Activated T-cell treated with anti-CD3 and anti-CD28 coated beads, Interleukin-2, amount 50 U/mL, for 72 hours (primary cell): ENCODE measurements at regions not wholly inside any gene's neighbourhood (a gene's known extent, or its start where the extent isn't known, plus 50 kb on each side); places are given as distances from the start of the nearest gene placed in this dataset.
"Not testable (repeated sequence)": the region's sequence is repeated elsewhere in the genome, so short reads cannot be mapped to it uniquely, and the experiment has no call there.

ENCODE experiments used
- ATAC-seq, 2 donors: fragments of 150-1000 bp; cut with Tn5 transposase; replicated peaks in 1 of 2; 2 replicates each; pipeline ENCODE4 v1.10.0; 2021; ENCODE audit warnings: moderate library complexity in 2 of 2, mild to moderate bottlenecking in 1 of 2
- DNase-seq, 2 donors: peaks; one replicate each; pipeline ENCODE4 v3.0.0; 2021 to 2022; ENCODE audit warnings: mixed read lengths in 1 of 2
- H3K27ac Mint-ChIP-seq: one replicate; pipeline ENCODE4 v1.8.0; 2022; ENCODE audit warnings: mild to moderate bottlenecking, moderate library complexity, mixed read lengths
- H3K27me3 Mint-ChIP-seq: one replicate; pipeline ENCODE4 v1.8.0; 2022; ENCODE audit warnings: low read depth, mixed read lengths
- H3K36me3 Mint-ChIP-seq, 2 donors: one replicate each; pipeline ENCODE4 v1.8.0; 2022; ENCODE audit warnings: mixed read lengths in 2 of 2, mild to moderate bottlenecking in 1 of 2; ENCODE audit not compliant: insufficient read depth in 2 of 2
- H3K4me1 Mint-ChIP-seq: one replicate; pipeline ENCODE4 v1.8.0; 2022; ENCODE audit warnings: low read depth, mixed read lengths
- H3K4me3 Mint-ChIP-seq, 2 donors: one replicate each; pipeline ENCODE4 v1.8.0; 2022; ENCODE audit warnings: mild to moderate bottlenecking in 2 of 2, mixed read lengths in 2 of 2, moderate library complexity in 2 of 2
- H3K9me3 Mint-ChIP-seq, 2 donors: one replicate each; pipeline ENCODE4 v1.8.0; 2022; ENCODE audit warnings: mixed read lengths in 2 of 2

DNA sequence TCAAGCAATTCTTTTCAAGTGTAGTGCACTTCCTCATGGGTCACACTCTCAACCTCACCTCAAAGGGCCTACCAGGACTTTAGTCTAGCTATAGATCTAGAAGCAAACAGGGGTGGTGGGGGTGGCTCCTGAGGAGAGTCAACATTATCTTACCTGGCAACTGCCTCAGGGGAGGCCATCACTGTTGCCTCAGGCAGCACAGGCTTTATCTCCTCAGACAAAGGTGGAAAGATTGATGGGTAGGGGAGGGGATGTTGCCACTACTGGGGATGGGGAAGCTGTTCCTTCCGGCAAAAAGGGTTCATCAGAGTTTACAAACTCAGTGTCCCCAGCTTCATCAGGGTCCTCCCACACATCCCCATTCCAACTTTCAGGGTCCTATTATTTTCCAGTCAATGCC is 87.4 kb upstream of the CYRIA start:
- not testable (repeated sequence) for ATAC-seq, H3K4me1 Mint-ChIP-seq, H3K9me3 Mint-ChIP-seq, H3K4me3 Mint-ChIP-seq, DNase-seq, H3K27ac Mint-ChIP-seq, H3K36me3 Mint-ChIP-seq
- H3K27me3 Mint-ChIP-seq, result peaks cover 32% of the 10 kb centered on the region

DNA sequence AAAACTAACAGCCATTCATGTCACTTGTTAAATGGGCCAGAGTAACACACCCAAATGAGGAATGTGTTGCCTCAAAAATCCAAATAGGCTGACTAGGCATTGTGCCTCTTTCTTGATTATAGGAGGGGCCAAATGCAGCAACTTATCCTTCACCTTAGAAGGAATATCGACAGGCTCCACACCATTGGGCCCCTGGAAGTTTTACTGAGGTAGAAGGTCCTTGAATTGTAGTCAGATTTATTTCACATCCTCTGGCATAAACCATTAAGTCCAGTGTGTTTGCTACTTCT is 85.2 kb upstream of the CYRIA start:
- DNase-seq, H3K9me3 Mint-ChIP-seq, H3K36me3 Mint-ChIP-seq, H3K4me3 Mint-ChIP-seq, H3K27ac Mint-ChIP-seq, ATAC-seq: not testable (repeated sequence)
- H3K27me3 Mint-ChIP-seq, result peaks cover 16% of the 10 kb centered on the region
- peaks cover 25% of the 10 kb centered on the region for H3K4me1 Mint-ChIP-seq

DNA sequence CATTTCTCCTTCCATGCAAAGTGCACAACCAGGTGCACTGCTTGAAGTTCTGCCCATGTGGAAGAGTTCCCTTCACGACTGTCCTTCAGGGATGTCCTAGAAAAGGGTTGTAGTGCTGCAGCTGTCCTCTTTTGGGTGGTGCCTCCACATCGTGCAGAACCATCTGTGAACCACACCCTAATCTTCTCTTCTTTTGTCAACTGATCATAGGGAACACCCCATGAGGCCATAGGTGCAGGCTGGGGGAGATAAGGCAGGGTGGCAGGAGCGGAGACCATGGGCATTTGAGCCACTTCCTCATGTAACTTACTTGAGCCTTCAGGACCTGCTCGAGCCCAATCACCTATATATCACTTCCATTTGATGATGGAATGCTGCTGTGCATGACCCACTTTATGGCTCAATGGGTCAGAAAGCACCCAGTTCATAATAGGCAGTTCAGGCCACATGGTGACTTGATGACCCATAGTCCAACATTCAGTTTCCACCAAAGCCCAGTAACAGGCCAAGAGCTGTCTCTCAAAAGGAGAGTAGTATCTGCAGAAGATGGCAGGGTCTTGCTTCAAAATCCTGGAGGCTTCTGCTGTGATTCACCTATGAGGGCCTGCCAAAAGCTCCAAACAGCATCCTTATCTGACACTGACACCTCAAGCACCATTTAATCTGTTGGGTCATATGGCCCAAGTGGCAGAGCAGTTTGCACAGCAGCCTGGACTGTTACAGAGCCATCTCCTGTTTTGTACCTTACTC is 84.7 kb upstream of the CYRIA start:
- Mint-ChIP-seq H3K9me3 (no peaks in the 10 kb centered on the region), H3K27me3 (peaks cover 16% of the 10 kb centered on the region), H3K4me1 (peaks cover 31% of the 10 kb centered on the region), H3K36me3 (no peaks in the 10 kb centered on the region), H3K27ac (no peak overlapping the region), H3K4me3 (no peak overlapping the region)
- DNase-seq (no peak), ATAC-seq (no peak)

DNA sequence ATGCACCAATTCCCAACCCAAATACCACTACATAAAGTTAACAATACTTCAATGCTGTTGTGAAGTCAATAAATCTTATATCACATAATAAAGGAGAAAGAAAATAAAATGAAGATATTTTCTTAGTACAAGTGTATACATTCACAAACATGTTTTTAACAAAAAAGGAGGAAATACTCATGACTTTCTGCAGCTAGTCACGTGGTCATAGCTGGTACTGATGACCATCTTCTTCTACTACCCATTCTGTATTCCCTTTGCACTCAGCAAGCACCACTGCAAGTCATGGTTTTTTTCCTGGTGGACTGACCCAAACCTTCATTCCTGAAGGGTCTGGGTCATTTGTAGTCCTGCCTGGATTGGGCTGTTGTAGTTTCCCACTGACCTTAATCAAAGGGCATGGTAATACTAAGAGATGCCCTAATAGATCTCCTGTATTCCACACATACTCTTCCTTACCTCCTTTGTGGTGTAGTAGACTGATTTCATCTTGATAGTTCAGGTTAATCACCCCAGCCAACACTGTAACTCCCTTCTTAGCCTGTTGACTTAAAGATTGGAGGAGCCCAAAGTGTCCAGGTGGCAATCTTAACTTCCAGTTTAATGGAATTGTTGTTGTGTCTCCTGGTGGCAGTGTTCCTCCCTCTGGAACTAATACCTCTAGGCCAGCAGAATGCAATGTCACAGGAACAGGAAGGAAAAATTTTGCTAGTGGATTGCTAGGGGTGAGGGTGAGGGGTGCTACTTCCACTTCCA is 83.1 kb upstream of the CYRIA start:
- not testable (repeated sequence) for H3K36me3 Mint-ChIP-seq, H3K27ac Mint-ChIP-seq, ATAC-seq, H3K4me3 Mint-ChIP-seq, H3K9me3 Mint-ChIP-seq, DNase-seq
- H3K27me3 Mint-ChIP-seq, result peaks cover 16% of the 10 kb centered on the region
- peaks cover 35% of the 10 kb centered on the region for H3K4me1 Mint-ChIP-seq

DNA sequence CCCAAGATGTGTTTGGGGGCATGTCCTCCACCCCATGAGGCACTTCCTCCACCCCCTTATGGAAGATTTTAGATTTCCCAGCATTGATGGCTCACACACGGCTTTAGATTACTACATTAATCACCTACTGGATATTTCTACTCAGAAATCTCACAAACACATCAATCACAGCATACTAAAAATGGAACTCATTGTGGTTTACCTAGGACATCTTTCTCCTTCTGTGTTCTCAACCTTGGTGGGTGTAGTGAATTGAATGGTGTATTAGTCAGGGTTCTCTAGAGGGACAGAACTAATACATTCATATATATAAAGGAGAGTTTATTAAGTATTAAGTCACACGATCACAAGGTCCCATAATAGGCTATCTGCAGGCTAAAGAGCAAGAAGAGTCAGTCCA is 82.1 kb upstream of the CYRIA start:
- no peaks in the 10 kb centered on the region for H3K9me3 Mint-ChIP-seq
- DNase-seq (peak in 1 of 2 donors; percentile 24), ATAC-seq (peak; percentile 79 to 80)
- peak overlapping the region; percentile 60 to 69 for H3K4me3 Mint-ChIP-seq
- H3K27me3 Mint-ChIP-seq, result peaks cover 19% of the 10 kb centered on the region
- H3K4me1 Mint-ChIP-seq, result peaks cover 35% of the 10 kb centered on the region
- peak overlapping the region; percentile 75 for H3K27ac Mint-ChIP-seq
- no peaks in the 10 kb centered on the region for H3K36me3 Mint-ChIP-seq

DNA sequence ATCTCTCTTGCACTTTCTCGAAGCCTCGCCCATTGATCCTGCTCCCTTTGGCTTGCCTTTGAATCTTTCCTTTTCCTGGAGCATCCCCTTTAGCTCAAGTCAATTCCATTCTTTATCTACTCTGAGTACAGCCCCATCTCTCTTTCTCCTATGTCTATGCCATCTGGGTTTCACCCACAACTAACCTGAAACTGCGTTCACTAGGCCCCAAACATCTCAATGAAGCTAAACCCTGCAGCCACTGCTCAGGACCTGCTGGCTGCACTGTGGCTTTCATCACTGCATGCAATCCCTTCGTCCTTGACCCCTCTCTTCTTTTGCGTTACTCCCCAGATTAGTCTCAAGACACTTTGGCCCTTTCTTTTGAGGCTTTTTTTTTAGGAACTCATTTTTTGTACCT is 81.6 kb upstream of the CYRIA start:
- Mint-ChIP-seq H3K4me3 (peak overlapping the region; percentile 60 to 69), H3K9me3 (no peaks in the 10 kb centered on the region), H3K36me3 (no peaks in the 10 kb centered on the region), H3K27ac (peak overlapping the region; percentile 75), H3K4me1 (peaks cover 35% of the 10 kb centered on the region), H3K27me3 (peaks cover 19% of the 10 kb centered on the region)
- DNase-seq (peak in 1 of 2 donors; percentile 15), ATAC-seq (peak; percentile 48)

DNA sequence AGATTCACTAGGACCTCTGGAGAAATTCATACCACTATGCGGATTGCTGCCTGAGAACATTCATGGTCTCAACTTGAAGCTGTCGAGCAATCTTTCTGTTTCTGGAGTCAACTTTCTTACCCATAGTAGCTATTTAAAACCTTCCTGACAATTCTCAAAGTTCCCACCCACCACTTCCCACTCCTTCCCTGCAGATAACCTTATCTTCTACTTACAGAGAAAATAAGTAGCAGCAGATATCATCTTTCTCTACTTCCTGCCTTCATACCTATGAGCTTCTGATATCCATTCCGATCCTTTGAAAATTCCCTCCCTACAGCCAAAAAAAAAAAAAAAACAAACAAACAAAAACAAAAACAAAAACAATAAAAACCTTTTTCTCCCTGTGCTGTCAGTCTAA is 81.2 kb upstream of the CYRIA start:
- H3K36me3 Mint-ChIP-seq, result no peaks in the 10 kb centered on the region
- H3K9me3 Mint-ChIP-seq, result no peaks in the 10 kb centered on the region
- no peak for DNase-seq
- ATAC-seq, result no peak
- H3K27me3 Mint-ChIP-seq, result peaks cover 19% of the 10 kb centered on the region
- peak overlapping the region; percentile 60 to 69 for H3K4me3 Mint-ChIP-seq
- H3K4me1 Mint-ChIP-seq, result peaks cover 35% of the 10 kb centered on the region
- H3K27ac Mint-ChIP-seq, result no peak overlapping the region

DNA sequence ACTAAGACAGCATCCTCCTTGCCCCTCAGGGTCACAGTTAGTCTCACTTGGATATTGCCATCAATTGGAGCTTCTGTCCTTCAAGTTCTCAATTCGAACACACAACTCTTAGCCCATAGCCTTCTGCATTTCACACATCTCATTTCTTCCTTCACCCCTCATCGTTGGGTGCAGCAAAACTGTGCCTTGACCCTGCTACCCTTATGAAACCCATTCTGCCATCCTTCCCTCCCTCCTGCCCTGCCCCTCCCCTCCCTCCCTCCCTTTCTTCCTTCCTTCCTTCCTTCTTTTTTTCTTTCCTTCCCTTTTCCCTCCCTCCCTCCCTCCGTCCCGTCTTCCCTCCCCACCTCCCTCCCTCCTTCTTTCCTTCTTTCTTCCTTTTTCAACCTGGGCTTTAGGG is 80.7 kb upstream of the CYRIA start:
- Mint-ChIP-seq H3K27ac (no peak overlapping the region), H3K36me3 (no peaks in the 10 kb centered on the region), H3K9me3 (no peaks in the 10 kb centered on the region), H3K4me1 (peaks cover 35% of the 10 kb centered on the region), H3K4me3 (peak overlapping the region; percentile 60 to 66), H3K27me3 (peaks cover 24% of the 10 kb centered on the region)
- no peak for ATAC-seq
- DNase-seq, result no peak

DNA sequence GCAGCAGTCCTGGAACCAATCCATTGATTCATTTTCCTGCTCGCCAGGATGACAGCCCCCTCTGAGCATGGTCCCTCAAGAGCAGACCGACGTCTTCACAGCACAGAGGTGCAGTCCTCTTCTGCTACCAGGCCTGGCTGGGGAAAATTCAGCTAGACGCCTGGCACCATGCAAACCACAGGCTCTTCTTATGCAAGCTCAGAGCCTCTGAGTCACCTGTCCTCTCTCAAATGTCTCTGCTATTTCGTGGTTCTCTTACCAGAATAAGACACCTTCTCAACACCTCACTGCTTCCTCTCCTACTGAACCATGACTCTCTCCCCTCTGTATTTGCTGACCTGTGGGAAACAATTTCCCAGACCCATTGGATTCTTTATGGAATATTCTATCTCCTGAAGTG is 79.8 kb upstream of the CYRIA start:
- peak; percentile 78 to 82 for ATAC-seq
- Mint-ChIP-seq H3K27ac (no peak overlapping the region), H3K27me3 (peaks cover 26% of the 10 kb centered on the region), H3K4me3 (peak overlapping the region in 1 of 2 donors; percentile 66), H3K36me3 (no peaks in the 10 kb centered on the region), H3K4me1 (peaks cover 35% of the 10 kb centered on the region), H3K9me3 (no peaks in the 10 kb centered on the region)
- peak; percentile 36 to 60 for DNase-seq

DNA sequence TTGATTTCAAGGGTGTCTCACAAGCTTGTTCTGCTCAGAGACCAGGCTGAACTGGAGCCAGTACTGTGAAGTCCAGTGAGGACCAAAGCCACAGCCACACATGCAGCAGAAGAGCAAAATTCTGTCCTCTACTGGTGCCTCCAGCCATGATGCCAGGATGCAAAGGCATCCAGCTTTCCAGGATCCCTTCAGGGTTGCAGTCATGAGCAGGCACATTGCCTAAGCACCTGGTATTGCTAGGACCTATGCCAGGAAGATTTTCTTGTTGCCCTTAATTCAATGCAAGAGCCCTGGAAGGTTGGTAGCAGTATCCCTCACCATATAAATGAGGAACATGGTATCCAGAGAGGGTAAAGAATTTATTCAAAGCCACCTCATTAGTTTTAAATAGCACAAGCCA is 78.9 kb upstream of the CYRIA start:
- DNase-seq (no peak), ATAC-seq (no peak)
- Mint-ChIP-seq H3K27ac (no peak overlapping the region), H3K4me3 (no peak overlapping the region), H3K36me3 (no peaks in the 10 kb centered on the region), H3K9me3 (no peaks in the 10 kb centered on the region), H3K27me3 (peaks cover 34% of the 10 kb centered on the region), H3K4me1 (peaks cover 35% of the 10 kb centered on the region)

DNA sequence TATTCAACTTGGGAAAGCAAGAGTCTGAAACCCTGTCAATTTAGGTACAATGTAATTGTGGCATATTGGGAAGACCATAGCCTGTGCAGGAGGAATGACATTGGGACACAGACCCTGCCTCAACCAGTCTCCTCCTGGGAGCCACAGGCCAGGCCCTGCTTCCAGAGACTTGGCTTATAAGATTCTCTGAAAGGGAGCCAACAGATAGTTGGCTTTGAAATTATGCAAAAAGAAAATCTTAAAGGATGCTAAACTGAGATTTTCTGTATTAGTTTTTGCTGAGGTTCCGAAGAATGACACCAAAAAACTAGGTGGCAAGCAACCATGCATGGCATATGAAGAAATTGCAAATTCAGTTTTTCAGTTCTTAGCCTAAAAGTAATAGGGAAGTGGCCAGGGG is 76.4 kb upstream of the CYRIA start:
- H3K9me3 Mint-ChIP-seq, result no peaks in the 10 kb centered on the region
- H3K27me3 Mint-ChIP-seq, result peaks cover 40% of the 10 kb centered on the region
- no peak for DNase-seq
- no peak overlapping the region for H3K27ac Mint-ChIP-seq
- peaks cover 21% of the 10 kb centered on the region for H3K4me1 Mint-ChIP-seq
- no peaks in the 10 kb centered on the region for H3K36me3 Mint-ChIP-seq
- ATAC-seq, result no peak
- no peak overlapping the region for H3K4me3 Mint-ChIP-seq

DNA sequence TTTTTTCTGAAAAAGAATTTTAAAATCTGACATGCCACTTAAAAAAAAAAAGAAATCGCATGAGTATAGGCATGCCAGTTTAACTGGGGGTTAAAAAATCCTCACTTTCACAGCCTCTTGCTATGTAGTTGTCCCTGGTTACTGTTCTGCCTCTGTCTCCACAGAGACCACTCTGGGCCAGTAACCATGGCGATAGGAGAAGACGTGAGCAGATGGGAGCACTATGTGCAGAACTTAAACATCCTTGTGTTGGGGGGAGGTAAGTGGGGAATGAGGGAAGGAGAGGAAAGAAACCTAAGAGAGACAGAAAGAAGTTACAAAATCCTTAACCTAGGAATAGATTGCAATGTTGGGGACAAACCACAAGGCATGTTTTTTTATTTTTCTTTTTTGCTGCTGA is 75.9 kb upstream of the CYRIA start:
- Mint-ChIP-seq H3K36me3 (no peaks in the 10 kb centered on the region), H3K9me3 (no peaks in the 10 kb centered on the region)
- ATAC-seq, result no peak

DNA sequence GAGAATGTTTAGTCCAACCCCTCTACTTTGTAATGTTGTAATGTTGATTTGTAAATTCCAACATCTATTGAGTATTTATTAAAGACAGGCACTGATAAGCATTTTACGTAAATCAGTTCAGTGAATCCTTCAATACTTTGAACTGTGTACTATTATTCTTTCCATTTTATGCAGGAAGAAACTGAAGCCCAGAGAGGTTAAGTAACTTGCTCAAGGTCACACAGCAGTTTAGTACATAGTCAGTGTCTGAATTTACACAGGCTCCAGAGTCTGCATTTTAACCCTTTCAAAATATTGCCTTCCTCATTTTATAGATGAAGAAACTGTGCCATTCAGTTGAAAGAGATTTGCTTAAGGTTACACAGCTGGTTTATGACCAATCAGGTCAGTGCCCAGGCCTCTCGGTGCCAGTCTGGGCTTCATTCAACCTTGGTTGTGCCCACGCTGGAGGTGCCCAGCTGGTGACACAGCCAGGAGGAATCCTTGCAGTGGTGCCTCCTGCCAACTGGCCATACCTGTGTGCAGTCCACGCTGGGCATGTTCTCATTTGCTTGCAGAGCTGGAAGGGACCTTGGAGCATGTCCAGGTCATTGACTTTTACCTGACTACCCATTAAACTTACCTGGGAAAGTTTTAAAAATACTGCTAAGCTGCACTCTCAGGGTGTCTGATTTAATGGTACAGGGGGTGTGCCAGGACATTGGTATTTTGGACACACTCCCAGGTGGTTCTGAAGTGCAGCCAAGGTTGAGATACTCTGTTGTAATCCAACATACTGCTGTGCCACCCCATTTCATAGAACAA is 74.3 kb upstream of the CYRIA start:
- H3K27me3 Mint-ChIP-seq, result peaks cover 61% of the 10 kb centered on the region
- no peaks in the 10 kb centered on the region for H3K36me3 Mint-ChIP-seq
- H3K4me3 Mint-ChIP-seq, result no peak overlapping the region
- no peaks in the 10 kb centered on the region for H3K9me3 Mint-ChIP-seq
- H3K4me1 Mint-ChIP-seq, result peaks cover under 1% of the 10 kb centered on the region
- H3K27ac Mint-ChIP-seq, result no peak overlapping the region
- ATAC-seq (no peak), DNase-seq (no peak)

More for the DNA sequence above, 75.9 kb upstream of the CYRIA start:
- Mint-ChIP-seq H3K27me3 (peaks cover 46% of the 10 kb centered on the region), H3K4me3 (no peak overlapping the region), H3K4me1 (peaks cover 16% of the 10 kb centered on the region), H3K27ac (no peak overlapping the region)
- DNase-seq, result no peak
